ENCODE measurements at regions not wholly inside any gene's neighbourhood (a gene's known extent, or its start where the extent isn't known, plus 50 kb on each side); places are given as distances from the start of the nearest gene placed in this dataset.

DNA sequence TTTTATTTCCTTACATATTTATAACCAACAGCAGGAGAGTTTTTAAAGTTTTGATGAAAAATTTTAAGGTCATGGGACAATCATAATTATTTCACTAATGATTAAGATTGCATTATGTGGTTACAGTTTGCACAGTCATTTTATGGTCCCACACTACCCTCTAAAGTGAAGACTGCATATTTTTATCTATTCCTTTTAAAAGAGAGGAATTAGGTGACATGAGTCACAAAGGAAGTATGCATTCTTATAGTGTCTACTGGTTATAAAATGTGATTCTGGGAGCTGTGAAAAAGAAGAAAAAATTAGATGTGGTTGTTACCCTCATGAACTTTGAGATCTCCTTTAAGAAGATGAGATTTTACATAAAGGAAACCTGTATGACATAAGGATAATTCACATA, 87.9 kb upstream of the GRIA1 start:
- FAIRE-seq = no peak

DNA sequence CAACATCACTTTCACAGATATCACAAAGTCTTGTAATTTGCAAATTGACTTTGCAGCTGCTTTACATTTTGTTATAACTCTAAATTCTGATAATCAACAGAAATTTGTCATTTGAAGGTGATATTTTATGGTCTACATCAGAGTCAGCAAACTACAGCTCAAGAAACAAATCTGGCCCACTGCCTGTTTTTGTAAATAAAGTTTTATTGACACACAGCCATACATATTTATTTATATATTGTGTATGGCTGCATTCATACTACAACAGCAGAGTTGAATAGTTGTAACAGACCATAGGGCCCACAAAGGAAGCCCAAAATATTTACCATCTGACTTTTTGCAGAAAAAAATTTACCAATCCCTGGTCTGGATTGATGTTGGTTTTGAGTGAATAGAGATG, 87.0 kb upstream of the GRIA1 start:
- no peak for FAIRE-seq

DNA sequence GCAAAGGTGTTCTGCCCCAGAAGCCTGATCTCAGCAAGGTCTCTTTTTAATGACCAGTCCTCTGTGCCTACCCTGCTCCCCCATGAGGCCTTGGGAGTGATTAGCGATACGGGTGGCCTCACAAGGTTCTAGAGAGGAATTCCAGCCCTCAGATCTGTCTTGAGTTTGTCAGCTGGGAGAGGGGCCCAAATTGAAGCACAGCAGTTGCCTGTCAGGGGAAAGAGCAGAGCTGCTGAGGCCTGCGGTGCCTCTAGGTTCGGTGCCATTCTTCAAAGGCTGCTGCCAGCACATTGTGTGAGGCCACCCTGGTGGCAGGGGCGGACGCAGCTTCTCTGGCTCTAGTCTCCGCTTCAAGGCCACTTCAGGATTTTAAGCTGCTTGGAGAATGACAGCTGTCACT, 85.7 kb upstream of the GRIA1 start:
- FAIRE-seq = no peak

DNA sequence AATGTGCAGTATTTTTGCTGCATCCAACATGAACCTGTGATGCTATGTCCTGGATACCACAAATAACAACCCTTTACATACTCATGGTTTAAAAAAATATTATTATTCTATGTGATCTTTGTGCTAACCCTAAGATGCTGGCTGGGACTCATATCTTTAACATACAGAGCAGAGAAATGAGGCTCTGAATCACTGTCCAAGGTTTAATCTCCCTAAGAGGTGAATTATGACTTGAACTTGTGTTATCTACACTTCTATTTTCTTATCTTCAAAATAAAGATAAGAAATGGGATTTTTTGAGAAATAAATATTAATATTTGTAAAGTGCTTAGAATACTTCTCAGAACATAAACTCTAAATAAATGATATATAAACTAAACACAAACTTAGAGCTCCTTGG, 68.8 kb upstream of the GRIA1 start:
- FAIRE-seq = no peak

DNA sequence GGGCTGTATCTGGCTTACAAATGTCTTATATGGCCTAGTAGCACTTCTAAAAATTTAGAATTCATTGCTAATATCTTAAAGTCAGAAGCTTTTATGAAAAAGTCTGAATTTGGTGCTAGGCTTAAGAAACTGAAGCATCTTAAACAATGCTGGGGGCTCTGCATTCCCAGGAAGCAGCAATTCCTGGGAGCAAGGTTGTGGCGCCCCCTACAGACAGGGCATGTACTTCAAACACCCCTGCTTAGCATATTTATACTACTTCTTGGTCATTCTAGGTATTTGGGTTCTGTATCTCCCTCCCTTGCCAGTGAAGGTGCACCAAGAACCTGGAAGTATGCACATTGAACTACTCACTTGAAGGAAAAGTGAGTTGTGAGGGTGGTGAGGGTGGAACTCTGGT, 64.6 kb upstream of the GRIA1 start:
- no peak for FAIRE-seq

DNA sequence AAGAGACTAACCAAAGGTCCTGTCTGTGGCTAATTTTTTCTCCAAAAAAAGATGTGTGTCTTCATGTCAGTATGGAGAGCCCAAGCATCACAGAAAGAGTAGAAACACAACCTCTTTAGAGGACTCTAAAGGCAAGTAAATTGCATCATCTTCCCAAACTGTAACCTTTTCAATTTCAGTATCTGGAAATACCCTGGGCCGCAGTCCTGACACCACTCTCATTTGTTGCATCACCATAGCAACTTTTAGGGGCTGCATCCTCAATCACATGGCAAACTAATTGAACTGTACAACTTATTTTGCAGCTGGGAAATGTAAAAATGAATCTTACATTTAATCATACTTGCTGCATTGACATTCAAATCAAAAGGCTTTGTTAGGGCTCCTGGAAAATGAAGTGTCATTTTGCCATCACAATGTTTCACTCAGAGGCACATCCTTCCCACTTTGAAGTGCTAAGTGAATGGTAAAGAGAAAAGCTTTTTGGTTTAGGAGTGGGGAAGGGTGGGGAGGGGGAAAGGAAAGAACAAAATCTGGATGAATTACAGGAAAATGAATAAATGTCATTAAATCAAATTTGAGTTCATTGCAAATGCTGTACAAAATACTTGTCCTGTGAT, 60.6 kb upstream of the GRIA1 start:
- FAIRE-seq = no peak

DNA sequence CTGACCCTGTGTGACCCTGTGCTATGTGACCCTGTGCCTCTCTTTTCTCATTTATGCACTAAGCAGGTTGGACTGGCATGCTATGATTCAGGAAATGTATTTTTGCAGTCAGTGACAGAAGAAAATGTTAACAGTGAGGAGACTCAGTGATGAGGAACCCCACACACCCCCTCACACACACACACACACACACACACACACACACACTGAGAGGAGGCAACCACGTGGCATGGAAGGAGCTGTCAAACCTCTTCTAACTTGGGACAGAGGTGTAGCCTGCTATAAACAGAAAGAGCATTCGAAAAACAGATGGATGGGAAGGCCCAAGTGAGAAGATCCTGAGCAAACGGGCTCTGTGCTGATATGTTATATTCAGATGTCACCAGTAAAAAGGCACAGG, 57.9 kb upstream of the GRIA1 start:
- FAIRE-seq = no peak

DNA sequence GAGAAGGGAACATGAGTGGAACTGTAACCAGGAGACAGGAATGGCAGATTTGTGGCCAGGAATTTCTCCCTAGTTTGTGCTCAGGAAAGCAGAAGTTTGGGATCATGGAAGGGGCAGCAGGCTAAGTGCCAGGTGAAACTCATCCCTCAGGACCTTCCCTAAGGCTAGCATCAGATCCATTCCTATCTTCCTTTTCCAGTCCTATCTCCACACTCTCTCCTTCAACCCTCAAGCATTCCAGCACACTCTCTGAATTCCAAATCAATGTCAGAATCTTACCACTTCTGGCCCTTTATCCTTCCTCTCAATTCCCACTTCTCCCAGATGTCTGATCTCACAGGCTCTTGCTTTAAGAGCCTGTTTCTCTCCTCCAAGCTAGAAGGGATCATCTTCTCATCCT, 53.2 kb upstream of the GRIA1 start:
- no peak for FAIRE-seq

DNA sequence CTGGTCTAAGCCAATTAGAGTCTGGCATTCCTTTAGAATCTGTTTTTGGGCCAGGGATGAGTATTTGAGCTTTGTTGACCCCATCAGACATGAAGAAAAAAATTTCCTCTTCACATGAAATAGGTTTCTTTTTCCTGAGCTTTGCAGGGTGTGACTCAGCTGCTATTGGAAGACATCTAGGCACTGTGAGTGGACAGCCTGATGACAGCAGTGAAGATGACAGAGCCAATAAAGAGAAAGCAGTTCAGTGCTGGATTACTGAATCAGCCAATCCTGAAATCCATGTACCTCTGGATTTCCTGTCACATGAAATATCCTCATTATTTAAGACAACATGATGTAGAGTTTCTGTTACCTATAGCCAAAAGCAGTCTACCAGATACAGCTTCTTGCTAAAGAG, 51.3 kb upstream of the GRIA1 start:
- no peak for FAIRE-seq
